ENCODE measurements at regions not wholly inside any gene's neighbourhood (a gene's known extent, or its start where the extent isn't known, plus 50 kb on each side); places are given as distances from the start of the nearest gene placed in this dataset.
"Not testable (repeated sequence)": the region's sequence is repeated elsewhere in the genome, so short reads cannot be mapped to it uniquely, and the experiment has no call there.

- Histone ChIP-seq H3K9ac (ENCODE audit: low read depth in 1 of 3, low read length in 3 of 3) (no peak overlapping the region), H3K9me3 (ENCODE audit: control insufficient read depth in 3 of 3, low read length in 3 of 3) (peaks cover 0 to 4% (median 0%) of the 10 kb centered on the region in 3 donors), H3K27ac (ENCODE audit: low read depth, low read length) (no peak overlapping the region), H3K27me3 (ENCODE audit: control insufficient read depth in 3 of 3, insufficient read depth in 3 of 3, low read length in 3 of 3) (no peaks in the 10 kb centered on the region), H3K4me3 (ENCODE audit: low read length in 3 of 3) (no peak overlapping the region), H3K4me1 (ENCODE audit: control insufficient read depth in 3 of 3, insufficient read depth in 3 of 3, low read length in 3 of 3) (no peaks in the 10 kb centered on the region), H3K36me3 (ENCODE audit: control insufficient read depth in 3 of 3, insufficient read depth in 3 of 3, low read length in 3 of 3) (no peaks in the 10 kb centered on the region)
Observed at GRCh38 chr3:153640689-153641665, 479.0 kb downstream of the RAP2B start.

- H3K9ac ChIP-seq (ENCODE audit: low read depth in 1 of 3, low read length in 3 of 3); H3K36me3 ChIP-seq (ENCODE audit: control insufficient read depth in 3 of 3, insufficient read depth in 3 of 3, low read length in 3 of 3); H3K4me3 ChIP-seq (ENCODE audit: low read length in 3 of 3); H3K27ac ChIP-seq (ENCODE audit: low read depth, low read length); H3K4me1 ChIP-seq (ENCODE audit: control insufficient read depth in 3 of 3, insufficient read depth in 3 of 3, low read length in 3 of 3); H3K27me3 ChIP-seq (ENCODE audit: control insufficient read depth in 3 of 3, insufficient read depth in 3 of 3, low read length in 3 of 3); H3K9me3 ChIP-seq (ENCODE audit: control insufficient read depth in 3 of 3, low read length in 3 of 3): not testable (repeated sequence)
Observed at GRCh38 chr3:153642576-153642975, 478.6 kb upstream of the ARHGEF26 start.

DNA sequence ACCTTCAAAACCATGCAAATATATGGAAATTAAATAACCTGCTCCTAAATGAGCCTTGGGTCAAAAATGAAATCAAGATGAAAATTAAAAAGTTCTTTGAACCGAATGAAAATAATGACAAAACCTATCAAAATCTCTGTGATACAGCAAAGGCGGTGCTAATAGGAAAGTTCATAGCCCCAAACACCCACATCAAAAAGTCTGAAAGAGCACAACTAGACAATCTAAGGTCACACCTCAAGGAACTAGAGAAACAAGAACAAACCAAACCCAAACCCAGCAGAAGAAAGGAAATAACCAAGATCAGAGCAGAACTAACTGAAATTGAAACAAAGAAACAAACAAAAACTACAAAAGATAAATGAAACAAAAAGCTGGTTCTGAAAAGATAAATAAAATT is 477.7 kb upstream of the ARHGEF26 start:
- not testable (repeated sequence) for H3K9ac ChIP-seq (ENCODE audit: low read depth in 1 of 3, low read length in 3 of 3); H3K27ac ChIP-seq (ENCODE audit: low read depth, low read length); H3K36me3 ChIP-seq (ENCODE audit: control insufficient read depth in 3 of 3, insufficient read depth in 3 of 3, low read length in 3 of 3); H3K27me3 ChIP-seq (ENCODE audit: control insufficient read depth in 3 of 3, insufficient read depth in 3 of 3, low read length in 3 of 3); H3K4me1 ChIP-seq (ENCODE audit: control insufficient read depth in 3 of 3, insufficient read depth in 3 of 3, low read length in 3 of 3); H3K4me3 ChIP-seq (ENCODE audit: low read length in 3 of 3); H3K9me3 ChIP-seq (ENCODE audit: control insufficient read depth in 3 of 3, low read length in 3 of 3)

DNA sequence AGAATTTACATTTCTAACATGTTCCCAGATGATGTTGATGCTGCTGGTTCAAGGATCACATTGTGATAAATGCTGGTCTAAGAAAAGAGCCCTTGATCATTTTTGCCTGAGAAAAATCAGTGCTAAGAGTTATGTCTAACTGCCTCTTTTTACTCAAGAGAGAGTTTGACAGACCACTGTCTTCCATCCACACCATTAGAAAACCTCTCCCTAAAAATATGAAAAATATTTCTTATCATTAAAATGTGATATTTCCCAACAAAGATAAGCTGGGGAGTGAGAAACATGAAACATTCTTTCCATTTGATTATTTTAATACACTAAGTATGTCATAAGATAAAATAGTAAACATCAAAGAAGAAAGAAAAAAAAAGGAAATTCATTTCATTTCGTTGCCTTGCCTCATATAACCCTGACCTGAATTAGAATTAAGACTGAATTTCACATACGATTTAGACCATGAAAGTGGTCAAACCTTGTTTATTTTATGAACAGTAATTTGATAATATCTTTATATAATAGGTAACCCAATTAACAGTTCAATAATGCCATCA is 471.8 kb upstream of the ARHGEF26 start:
- Histone ChIP-seq H3K27me3 (ENCODE audit: control insufficient read depth in 3 of 3, insufficient read depth in 3 of 3, low read length in 3 of 3) (no peaks in the 10 kb centered on the region), H3K36me3 (ENCODE audit: control insufficient read depth in 3 of 3, insufficient read depth in 3 of 3, low read length in 3 of 3) (no peaks in the 10 kb centered on the region), H3K9ac (ENCODE audit: low read depth in 1 of 3, low read length in 3 of 3) (no peak overlapping the region)

GRCh38 chr3:153652076-153652475 is 469.1 kb upstream of the ARHGEF26 start:
- H3K9me3 ChIP-seq (ENCODE audit: control insufficient read depth in 3 of 3, low read length in 3 of 3): no peaks in the 10 kb centered on the region
- no peaks in the 10 kb centered on the region for H3K4me1 ChIP-seq (ENCODE audit: control insufficient read depth in 3 of 3, insufficient read depth in 3 of 3, low read length in 3 of 3)
- H3K9ac ChIP-seq (ENCODE audit: low read depth in 1 of 3, low read length in 3 of 3): no peak overlapping the region
- H3K36me3 ChIP-seq (ENCODE audit: control insufficient read depth in 3 of 3, insufficient read depth in 3 of 3, low read length in 3 of 3): no peaks in the 10 kb centered on the region
- H3K27me3 ChIP-seq (ENCODE audit: control insufficient read depth in 3 of 3, insufficient read depth in 3 of 3, low read length in 3 of 3): no peaks in the 10 kb centered on the region
- no peak overlapping the region for H3K4me3 ChIP-seq (ENCODE audit: low read length in 3 of 3)
- H3K27ac ChIP-seq (ENCODE audit: low read depth, low read length): no peak overlapping the region

More for the DNA sequence above, 471.8 kb upstream of the ARHGEF26 start:
- H3K4me3 ChIP-seq (ENCODE audit: low read length in 3 of 3): no peak overlapping the region
- H3K9me3 ChIP-seq (ENCODE audit: control insufficient read depth in 3 of 3, low read length in 3 of 3): peaks cover 0 to 4% (median 0%) of the 10 kb centered on the region in 3 donors
- no peak overlapping the region for H3K27ac ChIP-seq (ENCODE audit: low read depth, low read length)
- no peaks in the 10 kb centered on the region for H3K4me1 ChIP-seq (ENCODE audit: control insufficient read depth in 3 of 3, insufficient read depth in 3 of 3, low read length in 3 of 3)

DNA sequence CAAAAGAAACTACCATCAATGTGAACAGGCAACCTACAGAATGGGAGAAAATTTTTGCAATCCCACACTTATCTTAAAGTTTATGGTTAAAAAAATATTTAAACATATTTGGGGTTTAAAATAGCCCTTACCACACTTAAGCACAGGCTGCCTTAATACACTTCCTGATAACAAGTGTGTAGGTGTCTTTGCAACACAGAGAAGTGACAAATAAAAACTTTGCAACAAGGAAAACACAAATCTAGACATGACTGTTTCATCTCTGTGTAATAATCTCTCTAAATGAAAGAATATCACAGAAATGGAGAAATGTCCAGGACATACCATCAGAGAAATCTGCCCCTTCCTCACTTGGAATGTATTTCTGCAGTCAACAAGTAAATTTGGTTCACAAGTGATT is 464.1 kb upstream of the ARHGEF26 start:
- Histone ChIP-seq H3K27ac (ENCODE audit: low read depth, low read length) (no peak overlapping the region), H3K4me3 (ENCODE audit: low read length in 3 of 3) (no peak overlapping the region), H3K36me3 (ENCODE audit: control insufficient read depth in 3 of 3, insufficient read depth in 3 of 3, low read length in 3 of 3) (no peaks in the 10 kb centered on the region), H3K9me3 (ENCODE audit: control insufficient read depth in 3 of 3, low read length in 3 of 3) (peaks cover 0 to 2% (median 0%) of the 10 kb centered on the region in 3 donors), H3K4me1 (ENCODE audit: control insufficient read depth in 3 of 3, insufficient read depth in 3 of 3, low read length in 3 of 3) (no peaks in the 10 kb centered on the region), H3K27me3 (ENCODE audit: control insufficient read depth in 3 of 3, insufficient read depth in 3 of 3, low read length in 3 of 3) (no peaks in the 10 kb centered on the region), H3K9ac (ENCODE audit: low read depth in 1 of 3, low read length in 3 of 3) (no peak overlapping the region)

GRCh38 chr3:153657461-153657860 is 463.7 kb upstream of the ARHGEF26 start:
- no peaks in the 10 kb centered on the region for H3K27me3 ChIP-seq (ENCODE audit: control insufficient read depth in 3 of 3, insufficient read depth in 3 of 3, low read length in 3 of 3)
- H3K4me3 ChIP-seq (ENCODE audit: low read length in 3 of 3): no peak overlapping the region
- no peaks in the 10 kb centered on the region for H3K4me1 ChIP-seq (ENCODE audit: control insufficient read depth in 3 of 3, insufficient read depth in 3 of 3, low read length in 3 of 3)
- no peaks in the 10 kb centered on the region for H3K36me3 ChIP-seq (ENCODE audit: control insufficient read depth in 3 of 3, insufficient read depth in 3 of 3, low read length in 3 of 3)
- peaks cover 0 to 2% (median 0%) of the 10 kb centered on the region in 3 donors for H3K9me3 ChIP-seq (ENCODE audit: control insufficient read depth in 3 of 3, low read length in 3 of 3)
- no peak overlapping the region for H3K27ac ChIP-seq (ENCODE audit: low read depth, low read length)
- no peak overlapping the region for H3K9ac ChIP-seq (ENCODE audit: low read depth in 1 of 3, low read length in 3 of 3)

DNA sequence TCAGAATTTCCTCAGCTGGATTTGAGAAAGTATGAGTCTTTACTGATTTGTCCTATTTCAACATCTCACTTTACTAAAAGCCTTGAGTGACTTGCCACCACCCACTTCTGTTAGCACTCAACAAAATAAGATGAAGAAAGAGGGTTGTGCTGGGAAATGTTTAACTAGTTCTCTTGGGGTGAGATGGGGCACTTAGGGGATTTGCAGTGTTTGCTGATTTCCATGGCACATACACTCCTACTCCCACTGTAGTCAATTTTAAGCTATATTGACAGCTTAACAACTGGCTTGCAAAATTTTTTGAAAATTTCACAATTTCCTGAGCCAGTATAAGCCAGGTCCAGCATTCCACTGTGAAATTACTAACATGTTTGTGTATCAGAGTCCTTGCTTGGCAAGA is 463.1 kb upstream of the ARHGEF26 start:
- no peaks in the 10 kb centered on the region for H3K4me1 ChIP-seq (ENCODE audit: control insufficient read depth in 3 of 3, insufficient read depth in 3 of 3, low read length in 3 of 3)
- no peak overlapping the region for H3K4me3 ChIP-seq (ENCODE audit: low read length in 3 of 3)
- H3K27me3 ChIP-seq (ENCODE audit: control insufficient read depth in 3 of 3, insufficient read depth in 3 of 3, low read length in 3 of 3): no peaks in the 10 kb centered on the region
- H3K9ac ChIP-seq (ENCODE audit: low read depth in 1 of 3, low read length in 3 of 3): no peak overlapping the region
- H3K36me3 ChIP-seq (ENCODE audit: control insufficient read depth in 3 of 3, insufficient read depth in 3 of 3, low read length in 3 of 3): no peaks in the 10 kb centered on the region
- peaks cover 0 to 2% (median 0%) of the 10 kb centered on the region in 3 donors for H3K9me3 ChIP-seq (ENCODE audit: control insufficient read depth in 3 of 3, low read length in 3 of 3)
- no peak overlapping the region for H3K27ac ChIP-seq (ENCODE audit: low read depth, low read length)

GRCh38 chr3:153666991-153667740 is 454.0 kb upstream of the ARHGEF26 start:
- Histone ChIP-seq H3K36me3 (ENCODE audit: control insufficient read depth in 3 of 3, insufficient read depth in 3 of 3, low read length in 3 of 3) (no peaks in the 10 kb centered on the region), H3K4me3 (ENCODE audit: low read length in 3 of 3) (no peak overlapping the region), H3K27ac (ENCODE audit: low read depth, low read length) (no peak overlapping the region), H3K9ac (ENCODE audit: low read depth in 1 of 3, low read length in 3 of 3) (no peak overlapping the region), H3K4me1 (ENCODE audit: control insufficient read depth in 3 of 3, insufficient read depth in 3 of 3, low read length in 3 of 3) (no peaks in the 10 kb centered on the region), H3K9me3 (ENCODE audit: control insufficient read depth in 3 of 3, low read length in 3 of 3) (no peaks in the 10 kb centered on the region), H3K27me3 (ENCODE audit: control insufficient read depth in 3 of 3, insufficient read depth in 3 of 3, low read length in 3 of 3) (no peaks in the 10 kb centered on the region)

DNA sequence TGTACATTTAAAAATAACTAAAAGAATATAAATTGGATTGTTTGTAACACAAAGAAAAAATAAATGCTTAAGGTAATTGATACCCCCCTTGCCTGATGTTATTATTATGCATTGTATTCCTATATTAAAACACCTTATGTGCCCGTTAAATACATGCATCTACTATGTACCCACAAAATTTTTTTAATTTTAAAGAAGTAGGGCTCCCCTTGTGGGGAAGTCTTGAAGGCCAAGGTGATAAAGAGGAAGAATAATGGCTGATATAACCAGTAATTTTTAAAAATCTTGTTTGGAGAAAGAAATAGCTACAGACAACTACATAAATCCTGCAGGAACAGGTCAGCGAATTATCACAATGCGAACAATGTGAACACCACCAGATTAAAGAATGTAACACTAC is 451.7 kb upstream of the ARHGEF26 start:
- no peaks in the 10 kb centered on the region for H3K36me3 ChIP-seq (ENCODE audit: control insufficient read depth in 3 of 3, insufficient read depth in 3 of 3, low read length in 3 of 3)
- no peak overlapping the region for H3K4me3 ChIP-seq (ENCODE audit: low read length in 3 of 3)
- H3K9me3 ChIP-seq (ENCODE audit: control insufficient read depth in 3 of 3, low read length in 3 of 3): no peaks in the 10 kb centered on the region

More for the DNA sequence above, 451.7 kb upstream of the ARHGEF26 start:
- Histone ChIP-seq H3K27me3 (ENCODE audit: control insufficient read depth in 3 of 3, insufficient read depth in 3 of 3, low read length in 3 of 3) (no peaks in the 10 kb centered on the region), H3K4me1 (ENCODE audit: control insufficient read depth in 3 of 3, insufficient read depth in 3 of 3, low read length in 3 of 3) (no peaks in the 10 kb centered on the region), H3K27ac (ENCODE audit: low read depth, low read length) (no peak overlapping the region), H3K9ac (ENCODE audit: low read depth in 1 of 3, low read length in 3 of 3) (no peak overlapping the region)
